Suprapubic skin (tissue), 4 donors: ENCODE measurements at regions not wholly inside any gene's neighbourhood (a gene's known extent, or its start where the extent isn't known, plus 50 kb on each side); places are given as distances from the start of the nearest gene placed in this dataset.

Experiments used
- CTCF ChIP-seq, 2 donors: fragments of 200-600 bp in 1 of 2; fragments of 450-650 bp in 1 of 2; sonication (generic) in 1 of 2; IDR thresholded peaks; one replicate each; pipeline ENCODE4 v1.5.1; 2016 to 2019; ENCODE audit warnings: antibody characterized with exemption in 2 of 2, mild to moderate bottlenecking in 1 of 2, moderate library complexity in 1 of 2
- POLR2A ChIP-seq, 2 donors: fragments of 450-650 bp; IDR thresholded peaks; one replicate each; pipeline ENCODE4 v1.6.1; 2017; ENCODE audit warnings: antibody characterized with exemption in 2 of 2, mild to moderate bottlenecking in 2 of 2, moderate library complexity in 2 of 2
- POLR2AphosphoS5 ChIP-seq, 3 donors: sonication (generic); formaldehyde crosslinking; IDR thresholded peaks; one replicate each; pipeline ENCODE4 v1.6.1; 2017; ENCODE audit warnings: antibody characterized with exemption in 3 of 3

DNA sequence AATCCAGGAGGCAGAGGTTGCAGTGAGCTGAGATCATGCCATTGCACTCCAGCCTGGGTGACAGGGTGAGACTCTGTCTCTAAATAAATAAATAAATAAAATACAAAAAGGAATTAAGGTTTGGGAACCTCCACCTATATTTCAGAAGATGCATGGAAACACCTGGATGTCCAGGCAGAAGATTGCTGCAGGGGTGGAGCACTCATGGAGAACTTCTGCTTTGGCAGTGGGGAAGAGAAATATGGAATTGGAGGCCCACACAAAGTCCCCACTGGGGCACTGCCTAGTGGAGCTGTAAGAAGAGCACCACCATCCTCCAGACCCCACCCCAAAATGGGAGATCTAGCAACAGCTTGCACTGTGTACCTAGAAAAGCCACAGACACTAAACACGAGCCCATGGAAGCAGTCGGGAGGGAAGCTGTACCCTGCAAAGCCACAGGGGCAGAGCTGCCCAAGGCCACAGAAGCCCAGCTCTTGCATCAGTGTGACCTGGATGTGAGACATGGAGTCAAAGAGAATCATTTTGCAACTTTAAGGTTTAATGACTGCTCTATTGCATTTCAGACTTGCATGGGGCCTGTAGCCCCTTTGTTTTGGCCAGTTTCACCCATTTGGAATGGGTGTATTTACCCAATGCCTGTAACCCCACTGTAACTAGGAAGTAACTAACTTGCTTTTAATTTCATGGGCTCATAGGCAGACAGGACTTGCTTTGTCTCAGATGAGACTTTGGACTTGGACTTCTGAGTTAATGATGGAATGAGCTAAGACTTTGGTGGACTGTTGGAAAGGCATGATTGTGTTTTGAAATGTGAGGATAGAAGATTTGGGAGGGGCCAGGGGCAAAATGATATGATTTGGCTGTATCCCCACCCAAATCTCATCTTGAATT lies 265.3 kb downstream of the ZEB2 start:
- TF ChIP-seq POLR2AphosphoS5 (IDR thresholded peaks at IDR 0.05) (no peak), CTCF (IDR thresholded peaks at IDR 0.05) (no peak), POLR2A (IDR thresholded peaks at IDR 0.05) (no peak)
